DMS53 treated with DMSO at 0.1 percent for 48 hours (cell line): ENCODE measurements at regions not wholly inside any gene's neighbourhood (a gene's known extent, or its start where the extent isn't known, plus 50 kb on each side); places are given as distances from the start of the nearest gene placed in this dataset.
"Not testable (repeated sequence)": the region's sequence is repeated elsewhere in the genome, so short reads cannot be mapped to it uniquely, and the experiment has no call there.

Source experiments
- DNase-seq: peaks from one replicate; lab custom pipeline; 2025; ENCODE audit not compliant: unreplicated experiment; lab: John Stamatoyannopoulos, UW

DNA sequence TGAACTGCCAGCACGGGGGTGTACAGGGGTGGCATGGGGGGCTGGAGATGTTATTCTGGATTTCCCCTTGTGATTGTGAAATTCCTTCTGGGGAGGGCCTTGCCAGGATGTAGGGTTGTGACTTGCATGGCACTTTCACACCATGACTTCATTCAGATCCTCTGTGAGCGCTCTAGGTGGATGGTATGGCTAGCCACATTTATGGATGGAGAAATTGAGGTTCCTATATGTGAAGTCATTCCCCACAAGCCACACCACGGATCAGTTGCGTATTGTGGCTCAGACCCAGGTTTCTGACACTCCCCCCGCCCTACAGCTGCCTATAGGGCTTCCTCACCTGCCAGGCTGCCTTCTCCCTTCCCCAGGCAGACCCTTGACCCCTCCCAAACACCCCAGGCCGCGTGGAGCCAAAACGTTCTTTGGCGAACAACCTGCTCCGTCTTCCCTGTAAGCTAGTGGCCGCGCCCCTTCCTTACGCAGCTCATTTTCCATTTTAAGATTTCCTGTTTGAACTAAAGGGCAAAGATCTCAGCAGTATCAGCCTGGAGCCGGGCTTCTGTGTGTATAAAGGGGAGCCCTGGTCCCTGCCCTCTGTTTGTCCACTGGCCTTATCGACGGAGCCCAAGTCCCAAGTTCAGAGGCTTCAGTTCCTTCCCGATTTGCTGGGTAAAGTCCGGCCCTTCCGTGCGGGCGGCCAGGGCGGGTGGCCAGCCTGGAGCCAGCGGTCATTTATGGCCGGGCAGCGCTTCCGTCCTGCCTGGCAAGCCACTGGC lies 97.8 kb upstream of the KLF4 start:
- no peak for DNase-seq

DNA sequence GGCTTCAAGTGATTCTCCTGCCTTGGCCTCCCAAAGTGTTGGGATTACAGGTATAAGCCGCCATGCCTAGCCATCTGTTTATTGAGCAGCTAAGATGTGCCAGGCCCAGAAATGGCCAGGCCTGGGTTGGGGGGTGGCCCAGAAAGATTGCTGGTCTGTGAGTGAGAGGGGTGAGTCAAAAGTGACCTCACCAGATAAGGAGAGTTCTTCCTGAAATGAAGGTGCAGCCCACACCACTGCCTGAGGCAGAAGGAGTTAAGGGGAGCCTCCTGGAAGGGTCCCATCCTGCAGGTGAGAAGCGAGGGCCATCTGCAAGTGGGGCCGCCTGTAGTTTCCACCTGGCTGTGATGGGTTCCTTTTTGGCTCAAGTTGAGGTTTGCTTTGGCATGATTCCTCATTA lies 96.9 kb upstream of the KLF4 start:
- no peak for DNase-seq

DNA sequence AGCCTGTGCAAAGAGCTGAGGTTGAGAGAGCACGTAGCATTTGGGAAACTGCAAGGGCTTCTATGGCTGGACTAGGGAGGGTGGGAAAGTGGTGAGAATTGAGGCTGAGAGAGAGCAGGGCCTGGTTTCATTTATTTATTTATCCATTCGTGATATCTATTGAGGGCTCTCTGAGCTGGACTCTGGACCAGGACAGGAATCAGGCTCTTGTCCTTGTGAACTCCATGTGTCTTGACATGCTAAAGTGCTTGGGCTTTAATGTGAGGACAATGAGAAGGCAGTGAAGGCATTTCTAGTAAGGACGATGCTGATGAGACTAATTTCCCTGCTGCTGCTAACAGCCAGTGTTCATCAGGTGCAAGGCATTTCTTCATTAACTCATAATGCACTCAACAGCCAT lies 95.9 kb upstream of the KLF4 start:
- no peak for DNase-seq

DNA sequence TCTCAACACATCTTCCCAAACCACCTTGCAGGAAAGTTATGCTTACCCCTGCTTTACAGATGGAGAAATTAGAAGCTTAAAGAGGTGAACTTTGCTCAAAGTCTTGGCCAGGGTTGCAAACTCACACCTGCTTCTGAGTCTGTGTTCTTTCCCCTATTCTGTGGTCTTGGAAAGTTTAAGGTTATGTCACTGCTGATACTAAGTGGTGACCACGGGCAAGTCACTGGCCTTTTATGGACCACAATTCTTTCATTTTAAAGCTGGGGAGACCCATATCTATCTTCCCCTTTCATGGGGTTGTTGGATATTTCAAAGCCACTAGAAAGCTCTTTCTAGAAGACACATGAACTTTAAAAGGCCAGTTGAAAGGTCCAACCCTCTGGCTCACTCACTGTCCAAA lies 95.4 kb upstream of the KLF4 start:
- DNase-seq: no peak

DNA sequence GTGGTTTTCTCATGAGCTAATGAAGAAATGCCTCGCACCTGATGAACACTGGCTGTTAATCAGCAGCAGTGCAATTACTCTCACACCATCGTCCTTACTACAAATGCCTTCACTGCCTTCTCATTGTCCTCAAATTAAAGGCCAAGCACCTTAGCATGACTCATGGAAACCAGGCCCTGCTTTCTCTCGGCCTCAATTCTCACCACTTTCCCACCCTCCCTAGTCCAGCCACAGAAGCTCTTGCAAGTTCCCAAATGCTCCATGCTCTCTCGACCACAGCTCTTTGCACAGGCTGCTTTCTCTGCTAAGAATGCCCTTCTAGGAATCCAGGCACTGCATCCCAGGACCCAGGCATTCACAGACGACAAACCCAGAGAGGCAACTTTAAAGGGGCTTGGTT lies 94.6 kb upstream of the KLF4 start:
- DNase-seq: no peak

DNA sequence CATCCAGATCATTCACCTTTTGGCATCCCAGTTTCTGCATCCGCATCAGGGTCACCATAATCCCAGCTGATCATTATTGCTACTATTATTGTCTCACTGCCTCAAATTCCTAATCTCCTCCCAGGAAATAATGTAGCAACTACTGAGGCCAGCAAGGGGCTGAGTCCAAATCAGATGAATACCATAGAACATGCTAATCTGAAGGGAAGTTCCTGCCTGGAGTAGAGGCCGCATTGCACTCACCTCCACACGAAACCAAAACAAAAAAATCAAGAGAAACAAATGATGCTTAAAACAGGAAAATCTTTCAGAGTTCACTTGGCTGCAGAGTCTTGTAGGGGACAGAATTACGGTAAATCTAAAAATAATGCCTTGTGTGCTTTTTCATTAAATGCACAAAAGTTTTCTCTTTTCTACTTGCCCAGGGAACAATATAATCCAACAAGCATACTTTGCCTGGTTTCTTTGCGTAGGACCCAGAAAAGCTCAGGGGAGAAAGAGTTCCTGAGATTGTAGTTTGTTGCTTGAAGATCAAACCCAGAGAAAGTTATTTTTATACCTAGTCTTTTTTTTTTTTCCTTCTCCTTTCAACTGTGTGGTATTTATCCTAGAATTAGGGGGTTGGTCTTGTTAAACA lies 87.7 kb upstream of the KLF4 start:
- DNase-seq: no peak

DNA sequence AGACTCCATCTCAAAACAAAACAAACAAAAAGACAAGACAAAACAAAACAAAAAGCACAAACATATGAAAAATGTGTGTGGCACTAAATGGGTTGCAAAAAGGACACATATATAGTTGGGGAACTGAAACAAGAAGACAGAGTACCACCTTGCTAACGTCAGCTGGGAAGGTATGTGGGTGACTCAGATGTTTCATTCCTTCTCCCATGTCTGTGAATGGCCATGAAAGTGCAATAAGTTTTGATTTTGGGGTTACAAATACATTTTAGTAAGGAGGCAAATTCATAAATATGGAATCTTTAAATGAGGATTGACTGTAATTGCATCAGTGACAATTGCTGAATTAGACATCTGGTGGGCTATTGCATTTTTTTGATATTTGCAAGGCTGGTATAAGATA lies 81.6 kb upstream of the KLF4 start:
- no peak for DNase-seq

DNA sequence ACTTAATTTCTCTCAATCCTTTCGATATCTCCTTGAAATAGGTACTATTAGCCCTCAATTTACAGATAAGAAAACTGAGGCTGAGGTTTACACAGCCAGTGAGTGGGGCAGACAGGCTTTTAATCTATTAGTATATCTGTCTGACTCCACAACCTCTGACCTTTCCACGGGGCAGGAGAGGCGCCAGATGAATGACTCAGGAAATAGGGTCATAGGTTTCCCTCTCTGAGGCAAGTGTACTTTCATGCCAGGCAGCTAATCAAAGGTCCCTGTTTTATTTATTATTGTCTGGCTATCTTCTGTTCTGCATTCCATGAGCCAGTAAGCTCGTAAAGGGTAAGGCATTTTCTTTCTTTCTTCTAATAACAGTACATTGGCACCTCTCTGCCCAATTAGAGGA lies 79.6 kb upstream of the KLF4 start:
- no peak for DNase-seq

DNA sequence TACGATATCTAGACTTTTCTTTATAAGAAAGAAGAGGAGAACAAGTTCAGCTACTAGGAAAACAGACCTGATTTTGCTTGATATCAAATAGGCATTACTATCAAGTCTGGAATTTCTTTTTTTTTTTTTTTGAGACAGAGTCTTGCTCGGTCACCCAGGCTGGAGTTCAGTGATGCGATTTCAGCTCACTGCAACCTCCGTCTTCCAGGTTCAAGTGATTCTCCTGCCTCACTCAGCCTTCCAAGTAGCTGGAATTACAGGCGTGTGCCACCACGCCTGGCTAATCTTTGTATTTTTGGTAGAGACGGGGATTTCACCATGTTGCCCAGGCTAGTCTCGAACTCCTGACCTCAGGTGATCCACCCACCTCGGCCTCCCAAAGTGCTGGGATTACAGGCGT lies 78.8 kb upstream of the KLF4 start:
- not testable (repeated sequence) for DNase-seq

DNA sequence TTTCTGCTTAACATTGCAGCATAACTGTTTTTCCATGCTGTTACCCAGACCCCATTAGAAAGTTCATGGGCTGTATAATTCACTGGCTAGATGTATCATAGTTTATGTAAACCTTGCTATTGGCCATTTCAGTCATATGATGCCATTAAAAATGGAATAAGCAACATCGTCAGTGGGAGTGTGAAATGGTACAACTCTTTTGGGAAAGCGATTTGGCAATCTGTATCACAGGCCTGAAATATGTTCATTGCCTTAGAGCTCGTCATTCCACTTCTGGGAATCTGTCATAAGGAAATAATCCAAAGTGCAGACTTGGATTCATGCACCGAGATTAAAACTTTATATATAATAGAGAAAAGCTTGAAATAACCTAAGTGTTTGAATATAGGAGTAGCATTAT lies 77.9 kb upstream of the KLF4 start:
- DNase-seq: no peak

DNA sequence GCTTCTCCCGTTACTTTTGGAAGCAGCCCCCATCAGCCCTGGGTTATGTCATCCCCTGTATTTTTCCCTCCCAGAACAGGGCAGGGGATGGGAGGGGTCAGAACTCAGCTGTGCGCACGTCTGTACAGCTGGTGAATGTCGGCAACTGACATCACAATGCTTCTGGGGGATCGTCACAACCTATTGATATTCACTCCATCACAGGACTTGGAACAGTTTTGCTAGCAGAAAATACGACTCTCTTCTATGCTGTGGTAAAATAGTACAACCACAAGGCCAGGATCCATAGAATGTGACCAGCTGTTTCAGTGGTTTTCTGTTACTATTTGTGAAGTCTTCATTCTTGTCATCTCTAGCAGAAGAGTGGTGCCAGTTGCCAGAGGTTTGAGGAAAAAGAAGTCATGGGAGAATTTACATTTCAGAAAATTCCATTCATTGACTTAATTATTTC lies 77.1 kb upstream of the KLF4 start:
- DNase-seq: no peak

DNA sequence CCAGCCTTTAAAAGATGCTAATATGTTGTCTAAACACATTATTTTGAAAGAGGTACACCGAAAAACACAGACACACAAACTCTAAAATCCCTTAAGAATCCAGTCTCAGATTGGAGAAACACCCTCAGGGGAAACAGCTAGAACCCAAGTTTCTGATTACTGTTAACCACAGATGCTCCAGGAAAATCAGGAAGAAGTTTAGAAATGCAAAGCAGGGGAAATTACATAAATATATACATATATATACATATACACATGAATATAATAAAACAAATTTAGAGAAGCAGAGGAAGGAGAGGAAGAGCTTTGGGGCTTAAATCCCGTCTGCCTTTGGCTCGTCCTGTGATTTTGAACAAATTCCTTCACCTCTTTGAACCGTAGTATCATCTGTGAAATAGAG lies 73.2 kb upstream of the KLF4 start:
- no peak for DNase-seq

DNA sequence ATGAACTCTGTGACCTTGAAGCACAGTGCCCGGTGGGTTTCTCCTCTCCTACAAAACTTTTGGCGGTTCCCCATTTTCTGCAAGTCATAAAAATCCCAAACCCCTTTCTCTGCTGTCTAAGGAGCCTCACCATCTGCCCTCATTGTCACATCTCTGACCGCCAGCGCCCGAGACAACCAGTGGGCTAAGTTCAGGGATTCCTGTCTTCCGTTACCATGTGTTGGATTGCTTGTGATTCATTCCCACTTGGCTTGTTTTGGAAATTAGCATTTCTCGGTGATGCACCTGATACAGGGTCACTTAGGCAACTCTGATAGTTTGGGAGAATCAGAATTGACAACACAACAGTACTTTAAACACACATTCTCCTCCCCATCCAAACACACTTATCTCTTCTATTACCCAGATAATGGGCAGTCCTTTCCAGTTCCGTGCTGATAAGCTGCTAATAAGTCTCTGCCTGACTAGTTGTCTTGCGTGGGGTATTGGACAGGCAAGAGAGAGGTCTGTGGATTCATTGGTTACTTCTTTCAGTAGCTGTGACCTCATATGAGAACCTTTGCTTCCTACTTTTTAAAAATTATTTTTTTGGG lies 70.0 kb upstream of the KLF4 start:
- DNase-seq: no peak

DNA sequence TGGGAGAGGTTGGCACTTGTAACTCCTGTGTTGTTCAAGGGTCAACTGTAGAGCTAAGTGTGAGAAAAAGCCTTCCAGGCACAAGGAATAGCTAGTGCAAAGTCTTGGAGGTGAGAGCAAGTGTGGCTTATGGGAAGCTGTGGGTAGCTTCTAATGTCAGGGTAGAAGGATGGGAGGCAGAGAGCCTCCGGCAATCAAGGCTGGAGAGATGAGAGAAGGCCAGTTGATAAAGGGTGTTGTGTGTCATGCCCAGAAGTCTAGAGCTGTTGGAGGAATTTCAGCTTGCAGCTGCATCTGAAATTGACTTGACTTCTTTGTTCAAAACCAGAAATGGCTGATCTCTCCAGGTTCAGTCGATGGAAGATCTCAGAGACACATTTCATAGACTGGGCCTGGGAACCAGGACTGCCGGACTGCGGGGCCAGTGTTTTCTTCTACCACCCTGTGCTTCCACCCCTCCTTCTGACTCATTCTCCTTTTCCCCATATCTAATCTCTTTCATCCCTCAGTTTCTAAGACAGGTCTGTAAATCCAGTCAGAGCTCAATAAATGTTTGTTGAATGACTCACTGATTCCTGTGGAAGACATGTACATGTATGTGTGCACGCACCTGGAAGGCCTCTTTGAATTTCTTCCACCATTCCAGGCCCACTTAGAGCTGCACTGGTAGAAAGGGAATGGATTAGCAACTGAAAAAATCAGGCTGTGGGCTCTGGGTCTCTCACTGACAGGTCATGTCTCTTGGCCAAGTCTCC lies 67.8 kb upstream of the KLF4 start:
- no peak for DNase-seq

DNA sequence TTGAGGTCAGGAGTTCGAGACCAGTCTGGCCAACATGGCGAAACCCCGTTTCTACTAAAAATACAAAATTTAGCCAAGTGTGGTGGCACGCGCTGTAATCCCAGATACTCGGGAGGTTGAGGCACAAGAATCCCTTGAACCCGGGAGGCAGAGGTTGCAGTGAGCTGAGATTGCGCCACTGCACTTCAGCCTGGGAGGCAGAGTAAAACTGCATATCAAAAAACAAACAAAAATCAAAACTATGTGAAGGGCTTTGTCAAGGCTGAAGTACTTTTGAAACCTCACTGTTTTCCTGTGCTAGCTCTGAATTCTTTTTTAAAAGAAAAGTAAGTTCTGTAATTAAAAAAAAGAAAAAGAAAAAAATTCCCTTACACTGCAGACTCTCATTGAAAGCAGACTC lies 65.1 kb upstream of the KLF4 start:
- no peak for DNase-seq

DNA sequence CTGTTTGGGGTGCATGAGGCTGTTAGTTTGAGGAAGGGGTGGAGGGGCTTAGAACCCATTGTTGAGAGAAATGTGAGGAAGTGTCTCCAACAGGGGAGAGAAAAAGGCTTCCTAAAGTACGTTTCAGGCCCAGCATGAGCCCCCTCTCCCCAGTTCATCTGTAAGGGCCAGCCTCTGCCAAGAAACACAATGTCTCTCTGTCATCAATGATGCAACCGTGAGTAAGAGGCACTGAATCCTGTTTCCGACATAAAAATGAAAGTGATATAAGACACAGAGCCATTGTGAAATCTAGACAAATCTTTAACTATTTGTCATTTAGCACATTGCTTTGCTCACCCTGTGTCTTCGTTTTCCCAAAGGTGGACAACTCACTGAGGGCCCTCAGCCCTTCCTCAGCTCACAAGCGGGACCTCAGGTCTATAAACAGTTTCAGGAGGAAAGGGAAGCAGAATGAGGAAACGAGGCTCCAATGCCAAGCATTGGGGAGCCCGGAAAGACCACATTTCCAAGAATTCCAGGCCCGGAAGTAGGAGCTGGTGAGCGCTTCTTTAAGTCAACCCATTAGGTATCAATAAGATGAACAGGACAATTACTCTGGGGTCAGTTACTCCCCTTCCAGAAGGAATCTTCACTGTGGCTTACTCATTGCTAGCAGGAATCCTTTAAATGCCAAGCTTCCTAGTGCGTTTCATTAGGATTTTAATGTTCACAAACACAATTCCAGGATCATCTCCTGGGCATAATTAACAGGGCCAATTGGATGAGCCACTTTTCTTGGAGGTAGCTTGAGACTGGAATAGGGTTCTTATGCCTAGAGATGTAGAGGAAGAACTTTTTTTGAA lies 59.0 kb upstream of the KLF4 start:
- DNase-seq: peak; percentile 19

DNA sequence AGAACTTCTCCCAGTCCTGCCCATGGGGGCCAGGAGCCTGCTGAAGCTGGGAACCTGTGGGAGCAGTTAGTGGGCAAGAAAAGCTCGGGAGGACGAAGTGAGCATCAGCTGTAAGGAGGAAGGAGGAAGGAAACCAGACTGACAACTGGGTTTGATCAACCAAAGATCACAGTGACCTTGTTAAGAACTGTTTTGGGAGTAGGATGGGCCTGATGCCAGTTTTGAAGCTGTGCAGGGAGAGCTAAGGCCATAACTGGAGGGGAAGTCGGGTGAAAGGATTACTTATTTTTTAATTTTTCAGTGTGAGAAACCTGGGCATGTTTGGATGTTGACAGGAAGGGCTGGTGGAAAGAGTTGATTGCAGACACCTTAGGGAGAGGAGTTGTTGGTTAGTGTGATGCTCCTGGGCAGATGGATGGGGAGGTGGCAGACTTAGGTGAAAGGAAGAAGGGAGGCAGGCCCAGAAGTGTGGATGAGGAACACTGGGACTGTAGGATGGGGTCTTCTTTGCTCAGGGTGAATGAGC lies 58.3 kb upstream of the KLF4 start:
- no peak for DNase-seq

DNA sequence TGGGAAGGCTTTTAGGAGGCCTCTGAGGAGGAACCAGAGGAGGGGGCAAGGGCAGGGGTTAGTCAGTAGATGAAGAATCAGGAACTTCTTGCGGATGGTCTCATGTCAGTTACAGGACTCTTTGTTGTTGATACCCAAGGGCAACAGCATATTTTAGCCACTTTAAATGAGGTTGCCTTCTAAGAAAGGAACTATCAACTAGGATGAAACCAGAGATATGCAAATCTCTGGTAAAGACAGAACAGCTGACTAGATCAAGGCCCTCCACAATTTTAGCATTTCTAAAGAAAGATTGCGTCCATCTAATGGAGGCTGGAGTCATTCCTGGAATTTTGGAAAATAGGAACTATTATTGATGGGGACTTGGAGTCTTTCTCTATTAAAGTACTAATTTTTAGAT lies 57.7 kb upstream of the KLF4 start:
- no peak for DNase-seq

DNA sequence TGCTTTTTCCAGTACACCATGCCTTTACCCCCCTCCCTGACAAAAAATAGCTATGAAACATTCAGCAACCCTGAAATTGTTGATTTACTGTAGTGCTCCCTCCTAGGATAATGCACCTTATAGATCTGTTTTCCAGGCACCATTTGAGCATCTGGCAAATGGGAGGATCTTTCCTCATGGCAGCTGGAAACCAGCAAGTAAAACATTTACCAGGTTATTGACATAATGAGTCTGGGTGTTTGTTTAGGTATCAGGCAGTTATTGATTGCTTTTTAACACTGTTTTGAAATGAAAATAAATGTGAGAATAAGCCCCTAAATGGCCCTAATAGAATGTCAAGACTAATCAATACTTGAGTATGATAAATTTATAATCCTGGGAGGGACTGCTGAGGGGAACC lies 57.3 kb upstream of the KLF4 start:
- DNase-seq: peak; percentile 63

DNA sequence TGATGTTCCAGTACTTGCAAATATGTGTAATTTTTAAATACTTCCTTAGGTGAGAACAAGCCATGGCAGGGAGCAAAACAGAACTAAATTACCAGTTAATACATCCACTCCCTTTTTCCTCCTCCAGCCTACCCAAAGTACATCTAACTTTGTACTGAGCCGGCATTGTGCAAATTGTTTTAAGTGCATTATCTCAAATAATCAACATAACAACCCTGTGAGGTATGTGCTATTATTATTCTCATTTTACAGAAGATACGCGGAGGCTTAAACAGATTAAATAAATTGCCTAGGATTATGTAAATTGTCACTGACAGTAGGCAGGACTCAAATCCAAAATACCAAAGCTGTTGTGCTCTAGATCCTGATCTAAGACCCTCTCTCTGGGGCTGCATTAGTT lies 55.5 kb upstream of the KLF4 start:
- DNase-seq: no peak
